H9 (cell line): ENCODE measurements at regions not wholly inside any gene's neighbourhood (a gene's known extent, or its start where the extent isn't known, plus 50 kb on each side); places are given as distances from the start of the nearest gene placed in this dataset.

ENCODE experiments used
- DNase-seq: peaks from one replicate; pipeline ENCODE4 v3.0.0-alpha.2; 2017
- H2AFZ ChIP-seq: one replicate; pipeline ENCODE4 v1.6.1; 2013; ENCODE audit warnings: mild to moderate bottlenecking, low read length, control low read depth, moderate library complexity
- H2AK5ac ChIP-seq: 2 replicates; pipeline ENCODE4 v1.6.1; 2013; ENCODE audit warnings: low read length, control low read depth, mixed read lengths; ENCODE audit not compliant: insufficient read length
- H2BK120ac ChIP-seq: one replicate; pipeline ENCODE4 v1.6.1; 2013; ENCODE audit warnings: low read depth, mild to moderate bottlenecking, low read length, control low read depth, inconsistent platforms; ENCODE audit not compliant: poor library complexity, severe bottlenecking
- H2BK12ac ChIP-seq: 2 replicates; pipeline ENCODE4 v1.6.1; 2013; ENCODE audit warnings: low read length, control low read depth, mixed read lengths, low read depth; ENCODE audit not compliant: insufficient read length
- H2BK15ac ChIP-seq: 2 replicates; pipeline ENCODE4 v1.6.1; 2013; ENCODE audit warnings: low read depth, low read length, control low read depth
- H2BK20ac ChIP-seq: one replicate; pipeline ENCODE4 v1.6.1; 2013; ENCODE audit warnings: low read depth, mild to moderate bottlenecking, low read length, control low read depth, inconsistent platforms; ENCODE audit not compliant: poor library complexity, severe bottlenecking
- H2BK5ac ChIP-seq: 2 replicates; pipeline ENCODE4 v1.6.1; 2013; ENCODE audit warnings: low read length, control low read depth, mixed read lengths; ENCODE audit not compliant: insufficient read length
- H3K14ac ChIP-seq: 2 replicates; pipeline ENCODE4 v1.6.1; 2013; ENCODE audit warnings: low read length, control low read depth; ENCODE audit not compliant: insufficient read depth
- H3K18ac ChIP-seq: 2 replicates; pipeline ENCODE4 v1.6.1; 2013; ENCODE audit warnings: low read depth, mild to moderate bottlenecking, mixed read lengths, low read length, control low read depth; ENCODE audit not compliant: insufficient read length
- H3K23ac ChIP-seq: 2 replicates; pipeline ENCODE4 v1.6.1; 2013; ENCODE audit warnings: low read length, control low read depth, mixed read lengths, low read depth; ENCODE audit not compliant: insufficient read length
- H3K23me2 ChIP-seq: 2 replicates; pipeline ENCODE4 v1.6.1; 2013; ENCODE audit warnings: low read depth, mild to moderate bottlenecking, mixed read lengths, low read length, control low read depth; ENCODE audit not compliant: insufficient read length, poor library complexity, severe bottlenecking
- H3K27ac ChIP-seq: 2 replicates; pipeline ENCODE4 v1.5.1; 2013; ENCODE audit warnings: low read length, control low read depth, mixed read lengths, low read depth; ENCODE audit not compliant: insufficient read length
- H3K27me3 ChIP-seq: 2 replicates; pipeline ENCODE4 v1.6.1; 2013; ENCODE audit warnings: low read length, control low read depth, inconsistent platforms; ENCODE audit not compliant: insufficient read depth
- H3K4ac ChIP-seq: 2 replicates; pipeline ENCODE4 v1.6.1; 2013; ENCODE audit warnings: low read depth, mild to moderate bottlenecking, control low read depth, inconsistent platforms, low read length, moderate library complexity
- H3K4me1 ChIP-seq: 2 replicates; pipeline ENCODE4 v1.6.1; 2013; ENCODE audit warnings: low read length, control low read depth, inconsistent platforms; ENCODE audit not compliant: insufficient read depth
- H3K4me2 ChIP-seq: 2 replicates; pipeline ENCODE4 v1.6.1; 2013; ENCODE audit warnings: low read length, control low read depth, mixed read lengths; ENCODE audit not compliant: insufficient read length, insufficient read depth
- H3K56ac ChIP-seq: 2 replicates; pipeline ENCODE4 v1.6.1; 2013; ENCODE audit warnings: low read depth, mild to moderate bottlenecking, mixed read lengths, low read length, control low read depth; ENCODE audit not compliant: insufficient read length
- H3K79me1 ChIP-seq: 2 replicates; pipeline ENCODE4 v1.6.1; 2013; ENCODE audit warnings: low read depth, mild to moderate bottlenecking, moderate library complexity, low read length, control low read depth, inconsistent platforms; ENCODE audit not compliant: insufficient read depth, poor library complexity, severe bottlenecking
- H3K79me2 ChIP-seq: 2 replicates; pipeline ENCODE4 v1.6.1; 2013; ENCODE audit warnings: low read length, control low read depth, inconsistent platforms; ENCODE audit not compliant: insufficient read depth
- H3K9ac ChIP-seq: 2 replicates; pipeline ENCODE4 v1.6.1; 2013; ENCODE audit warnings: low read length, control low read depth, mixed read lengths; ENCODE audit not compliant: insufficient read length; ENCODE audit errors: extremely low read depth
- H3K9me3 ChIP-seq: one replicate; pipeline ENCODE4 v1.6.1; 2013; ENCODE audit warnings: low read depth, low read length, inconsistent platforms; ENCODE audit not compliant: control insufficient read depth
- H3T11ph ChIP-seq: one replicate; pipeline ENCODE4 v1.6.1; 2013; ENCODE audit warnings: mild to moderate bottlenecking, low read length, control low read depth, inconsistent platforms
- H4K20me1 ChIP-seq: one replicate; pipeline ENCODE4 v1.6.1; 2013; ENCODE audit not compliant: control insufficient read depth, insufficient read length, insufficient read depth
- H4K5ac ChIP-seq: 2 replicates; pipeline ENCODE4 v1.6.1; 2013; ENCODE audit warnings: low read depth, mild to moderate bottlenecking, mixed read lengths, low read length, control low read depth; ENCODE audit not compliant: insufficient read length
- H4K8ac ChIP-seq: replicated peaks from 2 replicates; pipeline ENCODE4 v1.6.1; 2013; ENCODE audit warnings: low read length, control low read depth, mixed read lengths, low read depth; ENCODE audit not compliant: insufficient read length
- H4K91ac ChIP-seq: 2 replicates; pipeline ENCODE4 v1.6.1; 2013; ENCODE audit warnings: low read depth, mild to moderate bottlenecking, moderate library complexity, mixed read lengths, low read length, control low read depth; ENCODE audit not compliant: insufficient read length
- H3K27ac Mint-ChIP-seq, 3 experiments: 2 replicates in 2 of 3; 3 replicates in 1 of 3; pipeline ENCODE4 v1.8.0; 2020 to 2021; ENCODE audit warnings: mixed read lengths in 3 of 3, mild to moderate bottlenecking in 1 of 3, moderate library complexity in 1 of 3
- H3K27me3 Mint-ChIP-seq: 2 replicates; pipeline ENCODE4 v1.8.0; 2021; ENCODE audit warnings: low read depth, mild to moderate bottlenecking, moderate library complexity, mixed read lengths
- H3K36me3 Mint-ChIP-seq, 3 experiments: 2 replicates in 2 of 3; 3 replicates in 1 of 3; pipeline ENCODE4 v1.8.0; 2020 to 2021; ENCODE audit warnings: low read depth in 3 of 3, mixed read lengths in 3 of 3; ENCODE audit not compliant: insufficient read depth in 1 of 3
- H3K4me1 Mint-ChIP-seq, 2 experiments: 2 replicates each; pipeline ENCODE4 v1.8.0; 2020; ENCODE audit warnings: mixed read lengths in 2 of 2
- H3K4me3 Mint-ChIP-seq, 2 experiments: 2 replicates in 1 of 2; 3 replicates in 1 of 2; pipeline ENCODE4 v1.8.0; 2020 to 2021; ENCODE audit warnings: mild to moderate bottlenecking in 2 of 2, mixed read lengths in 2 of 2, moderate library complexity in 1 of 2
- H3K9me3 Mint-ChIP-seq, 2 experiments: 2 replicates in 1 of 2; 3 replicates in 1 of 2; pipeline ENCODE4 v1.8.0; 2020; ENCODE audit warnings: mild to moderate bottlenecking in 2 of 2, mixed read lengths in 2 of 2, moderate library complexity in 1 of 2
- WGBS: extraction: QIAGEN DNeasy Blood & Tissue Kit; methylation state at CpG from one replicate; pipeline ENCODE4 v1.1.7; 2013; ENCODE audit warnings: missing lambda C conversion rate, low lambda C conversion rate, mixed read lengths; ENCODE audit not compliant: insufficient read length; ENCODE audit errors: extremely low coverage; 5-methylcytosine and 5-hydroxymethylcytosine counted together
- TF ChIP-seq, protein P1 (sequence below): fragments of 200-600 bp; sonication (generic); conservative IDR thresholded peaks from 3 replicates; pipeline ENCODE4 v1.8.0; 2021; ENCODE audit warnings: antibody characterized with exemption, mild to moderate bottlenecking

DNA sequence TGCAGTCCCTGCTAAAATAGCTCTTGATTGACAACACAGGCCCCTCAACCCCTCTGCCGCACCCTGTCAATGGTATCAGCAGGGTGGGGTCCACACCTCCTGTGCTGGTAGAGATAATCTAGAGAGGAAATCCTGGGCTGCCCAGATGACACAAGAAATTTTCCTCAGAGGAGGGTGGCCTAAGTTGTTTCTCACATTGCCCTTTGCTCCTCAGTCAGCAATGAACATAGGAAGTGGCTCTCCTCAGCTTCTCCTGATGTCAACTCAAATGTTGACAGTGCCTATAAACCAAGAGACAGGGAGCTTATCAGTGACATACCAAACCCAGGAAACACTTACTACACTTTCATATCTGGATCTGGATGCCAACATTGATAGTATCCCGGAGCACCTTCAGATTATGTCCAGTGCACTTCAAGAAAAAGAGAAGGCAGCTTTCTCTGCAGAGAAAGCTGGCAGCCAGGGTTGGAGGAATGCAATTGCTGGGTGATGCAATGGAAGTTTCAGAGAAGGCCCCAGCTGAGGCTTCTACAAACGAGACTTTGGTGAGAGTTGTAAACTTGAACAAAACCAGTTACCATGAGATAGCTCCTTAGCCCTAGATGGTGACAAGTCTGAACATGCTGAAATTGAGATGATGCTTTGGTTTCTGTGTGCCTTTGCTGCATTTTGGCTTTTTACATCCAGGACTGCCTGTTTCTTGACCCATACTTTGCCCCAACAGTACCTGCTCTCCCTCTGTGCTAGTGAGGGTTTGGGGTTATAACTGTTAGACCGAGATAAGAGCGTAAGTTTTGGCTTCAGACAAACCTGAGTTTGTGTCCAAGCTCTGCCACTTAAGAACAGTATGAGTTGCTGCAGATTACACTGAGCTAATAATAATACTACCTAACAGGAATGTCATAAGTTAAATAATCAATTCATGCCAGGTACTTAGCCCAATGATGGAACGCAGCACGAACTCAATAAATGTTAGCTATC lies 183.5 kb downstream of the NUAK1 start:
- H3K4me2 ChIP-seq, result no peak overlapping the region
- H3K23ac ChIP-seq, result no peak overlapping the region
- H2BK5ac ChIP-seq, result no peak overlapping the region
- H3K56ac ChIP-seq, result no peak overlapping the region
- H4K20me1 ChIP-seq, result no peaks in the 10 kb centered on the region
- H3K14ac ChIP-seq, result no peak overlapping the region
- DNase-seq, result no peak
- Mint-ChIP-seq H3K27ac (no peak overlapping the region), H3K27me3 (no peaks in the 10 kb centered on the region; the same call in none of the 2 replicates), H3K36me3 (no peaks in the 10 kb centered on the region), H3K9me3 (no peaks in the 10 kb centered on the region), H3K4me3 (no peak overlapping the region), H3K4me1 (peaks cover 0 to 4% of the 10 kb centered on the region in 2 experiments; a peak in 1 of 4 replicates)
- TF ChIP-seq, protein P1, sequence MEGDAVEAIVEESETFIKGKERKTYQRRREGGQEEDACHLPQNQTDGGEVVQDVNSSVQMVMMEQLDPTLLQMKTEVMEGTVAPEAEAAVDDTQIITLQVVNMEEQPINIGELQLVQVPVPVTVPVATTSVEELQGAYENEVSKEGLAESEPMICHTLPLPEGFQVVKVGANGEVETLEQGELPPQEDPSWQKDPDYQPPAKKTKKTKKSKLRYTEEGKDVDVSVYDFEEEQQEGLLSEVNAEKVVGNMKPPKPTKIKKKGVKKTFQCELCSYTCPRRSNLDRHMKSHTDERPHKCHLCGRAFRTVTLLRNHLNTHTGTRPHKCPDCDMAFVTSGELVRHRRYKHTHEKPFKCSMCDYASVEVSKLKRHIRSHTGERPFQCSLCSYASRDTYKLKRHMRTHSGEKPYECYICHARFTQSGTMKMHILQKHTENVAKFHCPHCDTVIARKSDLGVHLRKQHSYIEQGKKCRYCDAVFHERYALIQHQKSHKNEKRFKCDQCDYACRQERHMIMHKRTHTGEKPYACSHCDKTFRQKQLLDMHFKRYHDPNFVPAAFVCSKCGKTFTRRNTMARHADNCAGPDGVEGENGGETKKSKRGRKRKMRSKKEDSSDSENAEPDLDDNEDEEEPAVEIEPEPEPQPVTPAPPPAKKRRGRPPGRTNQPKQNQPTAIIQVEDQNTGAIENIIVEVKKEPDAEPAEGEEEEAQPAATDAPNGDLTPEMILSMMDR, result no peak
- H2AK5ac ChIP-seq, result no peak overlapping the region
- H3K9ac ChIP-seq, result no peak overlapping the region
- no peaks in the 10 kb centered on the region for H3K4me1 ChIP-seq
- H3K23me2 ChIP-seq, result no peaks in the 10 kb centered on the region
- no peak overlapping the region for H3T11ph ChIP-seq
- H3K79me1 ChIP-seq, result no peaks in the 10 kb centered on the region
- H4K8ac ChIP-seq, result no peak overlapping the region
- H2BK15ac ChIP-seq, result no peak overlapping the region
- H2BK20ac ChIP-seq, result no peak overlapping the region
- no peaks in the 10 kb centered on the region for H3K27me3 ChIP-seq
- H3K9me3 ChIP-seq, result no peaks in the 10 kb centered on the region
- H4K5ac ChIP-seq, result no peak overlapping the region
- no CpG with 5 or more reads among the region's 7 CpGs for WGBS
- H2BK12ac ChIP-seq, result no peak overlapping the region
- H3K79me2 ChIP-seq, result no peaks in the 10 kb centered on the region
- H4K91ac ChIP-seq, result no peak overlapping the region
- no peak overlapping the region for H2AFZ ChIP-seq
- no peak overlapping the region for H3K18ac ChIP-seq
- no peak overlapping the region for H3K4ac ChIP-seq
- no peak overlapping the region for H2BK120ac ChIP-seq
- no peak overlapping the region for H3K27ac ChIP-seq
